ENCODE measurements at regions not wholly inside any gene's neighbourhood (a gene's known extent, or its start where the extent isn't known, plus 50 kb on each side); places are given as distances from the start of the nearest gene placed in this dataset.
A peak's percentile ranks its signal among the peaks of the same experiment; 100 is the strongest.

DNA sequence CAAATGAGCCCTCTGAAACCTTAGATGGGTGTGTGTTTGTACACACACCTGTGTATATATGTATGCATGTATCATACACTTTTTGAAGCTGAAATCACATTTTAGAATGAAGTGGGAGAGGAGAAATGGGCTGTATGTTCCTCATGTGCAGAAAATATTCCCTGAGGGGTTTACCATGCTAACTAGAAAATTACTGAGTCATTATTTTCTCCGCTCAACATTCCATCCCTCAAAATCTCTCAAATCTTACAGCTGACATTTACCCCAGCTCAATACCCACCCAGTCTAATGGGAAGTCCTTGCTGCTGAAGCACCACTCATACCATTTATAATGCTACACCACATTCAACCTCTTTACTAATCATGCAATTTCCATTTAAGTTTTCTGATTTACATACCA lies 138.6 kb downstream of the P2RY1 start:
- H3K4me3 ChIP-seq (ENCODE audit: insufficient read depth in 1 of 2, low read depth in 1 of 2, low read length in 2 of 2): no peak overlapping the region
- H4K8ac ChIP-seq (ENCODE audit: low read length): no peak overlapping the region
- H3K23ac ChIP-seq (ENCODE audit: low read length in 2 of 2): no peak overlapping the region
- no peak overlapping the region for H2BK120ac ChIP-seq (ENCODE audit: low read depth, low read length)
- no peak overlapping the region for H2BK15ac ChIP-seq (ENCODE audit: low read depth, poor library complexity, severe bottlenecking)
- no peak overlapping the region for H2AFZ ChIP-seq (ENCODE audit: low read depth, low read length)
- DNase-seq: no peak
- no peaks in the 10 kb centered on the region for H3K36me3 ChIP-seq (ENCODE audit: control insufficient read depth in 1 of 2, insufficient read depth in 2 of 2, low read depth in 1 of 2, low read length in 2 of 2)
- no peak overlapping the region for H2AK5ac ChIP-seq (ENCODE audit: low read length, severe bottlenecking)
- H3K9me3 ChIP-seq (ENCODE audit: control insufficient read depth, low read length): no peaks in the 10 kb centered on the region
- H3K79me1 ChIP-seq (replicated peaks; ENCODE audit: low read length, poor library complexity, severe bottlenecking): no peaks in the 10 kb centered on the region
- no peak overlapping the region for H2BK12ac ChIP-seq (ENCODE audit: low read length in 2 of 2)
- H3K4ac ChIP-seq (ENCODE audit: low read depth in 1 of 2, low read length in 2 of 2): no peak overlapping the region
- H3K27ac ChIP-seq (ENCODE audit: low read length, poor library complexity, severe bottlenecking): no peak overlapping the region
- no peak overlapping the region for H4K91ac ChIP-seq (ENCODE audit: low read length)
- H3K27me3 ChIP-seq (ENCODE audit: control insufficient read depth in 1 of 2, insufficient read depth in 1 of 2, low read length in 2 of 2): no peaks in the 10 kb centered on the region
- no peak overlapping the region for H3K18ac ChIP-seq (ENCODE audit: low read depth in 1 of 2, low read length in 2 of 2)
- H2BK5ac ChIP-seq (ENCODE audit: low read depth, low read length, poor library complexity, severe bottlenecking): no peak overlapping the region
- H3K4me1 ChIP-seq (ENCODE audit: control insufficient read depth, insufficient read depth, low read depth, low read length): no peaks in the 10 kb centered on the region
- no peak overlapping the region for H3K9ac ChIP-seq (ENCODE audit: low read length)
- 90% methylated on average over 1 of the region's 1 CpG for WGBS
- no peak overlapping the region for H3K4me2 ChIP-seq (ENCODE audit: low read length, poor library complexity, severe bottlenecking)
- H3K14ac ChIP-seq (ENCODE audit: low read length in 2 of 2): no peak overlapping the region

- H2BK15ac ChIP-seq (ENCODE audit: low read depth, poor library complexity, severe bottlenecking): no peak overlapping the region
- no peak overlapping the region for H3K9ac ChIP-seq (ENCODE audit: low read length)
- no peaks in the 10 kb centered on the region for H3K4me1 ChIP-seq (ENCODE audit: control insufficient read depth, insufficient read depth, low read depth, low read length)
- H4K91ac ChIP-seq (ENCODE audit: low read length): no peak overlapping the region
- no peaks in the 10 kb centered on the region for H3K27me3 ChIP-seq (ENCODE audit: control insufficient read depth in 1 of 2, insufficient read depth in 1 of 2, low read length in 2 of 2)
- no peak overlapping the region for H2BK120ac ChIP-seq (ENCODE audit: low read depth, low read length)
- H3K79me1 ChIP-seq (replicated peaks; ENCODE audit: low read length, poor library complexity, severe bottlenecking): no peaks in the 10 kb centered on the region
- H3K4me2 ChIP-seq (ENCODE audit: low read length, poor library complexity, severe bottlenecking): no peak overlapping the region
- H2BK5ac ChIP-seq (ENCODE audit: low read depth, low read length, poor library complexity, severe bottlenecking): no peak overlapping the region
- no peak overlapping the region for H2AFZ ChIP-seq (ENCODE audit: low read depth, low read length)
- no peak overlapping the region for H3K23ac ChIP-seq (ENCODE audit: low read length in 2 of 2)
- H3K27ac ChIP-seq (ENCODE audit: low read length, poor library complexity, severe bottlenecking): no peak overlapping the region
- no peak overlapping the region for H2AK5ac ChIP-seq (ENCODE audit: low read length, severe bottlenecking)
- H2BK12ac ChIP-seq (ENCODE audit: low read length in 2 of 2): no peak overlapping the region
- H3K4me3 ChIP-seq (ENCODE audit: insufficient read depth in 1 of 2, low read depth in 1 of 2, low read length in 2 of 2): no peak overlapping the region
- H3K9me3 ChIP-seq (ENCODE audit: control insufficient read depth, low read length): no peaks in the 10 kb centered on the region
- no peak overlapping the region for H3K14ac ChIP-seq (ENCODE audit: low read length in 2 of 2)
- H3K36me3 ChIP-seq (ENCODE audit: control insufficient read depth in 1 of 2, insufficient read depth in 2 of 2, low read depth in 1 of 2, low read length in 2 of 2): no peaks in the 10 kb centered on the region
- 88% methylated on average over 2 of the region's 2 CpGs for WGBS
- no peak overlapping the region for H4K8ac ChIP-seq (ENCODE audit: low read length)
- H3K4ac ChIP-seq (ENCODE audit: low read depth in 1 of 2, low read length in 2 of 2): no peak overlapping the region
- H3K18ac ChIP-seq (ENCODE audit: low read depth in 1 of 2, low read length in 2 of 2): no peak overlapping the region
- DNase-seq: no peak
Observed at GRCh38 chr3:152976239-152976638, 141.3 kb downstream of the P2RY1 start.

- H4K8ac ChIP-seq (ENCODE audit: low read length): no peak overlapping the region
- peak overlapping the region in 1 of 2 experiments; percentile 24 for H3K18ac ChIP-seq (ENCODE audit: low read depth in 1 of 2, low read length in 2 of 2)
- no peak for DNase-seq
- no peak overlapping the region for H3K14ac ChIP-seq (ENCODE audit: low read length in 2 of 2)
- H2BK5ac ChIP-seq (ENCODE audit: low read depth, low read length, poor library complexity, severe bottlenecking): no peak overlapping the region
- H3K4me2 ChIP-seq (ENCODE audit: low read length, poor library complexity, severe bottlenecking): no peak overlapping the region
- H3K9ac ChIP-seq (ENCODE audit: low read length): no peak overlapping the region
- no peak overlapping the region for H2AFZ ChIP-seq (ENCODE audit: low read depth, low read length)
- no peak overlapping the region for H4K91ac ChIP-seq (ENCODE audit: low read length)
- H2BK120ac ChIP-seq (ENCODE audit: low read depth, low read length): no peak overlapping the region
- no peak overlapping the region for H3K23ac ChIP-seq (ENCODE audit: low read length in 2 of 2)
- WGBS: 94% methylated on average over 1 of the region's 3 CpGs
- no peak overlapping the region for H2BK15ac ChIP-seq (ENCODE audit: low read depth, poor library complexity, severe bottlenecking)
- H3K36me3 ChIP-seq (ENCODE audit: control insufficient read depth in 1 of 2, insufficient read depth in 2 of 2, low read depth in 1 of 2, low read length in 2 of 2): no peaks in the 10 kb centered on the region
- no peaks in the 10 kb centered on the region for H3K9me3 ChIP-seq (ENCODE audit: control insufficient read depth, low read length)
- H3K27ac ChIP-seq (ENCODE audit: low read length, poor library complexity, severe bottlenecking): no peak overlapping the region
- no peak overlapping the region for H3K4ac ChIP-seq (ENCODE audit: low read depth in 1 of 2, low read length in 2 of 2)
- H2BK12ac ChIP-seq (ENCODE audit: low read length in 2 of 2): no peak overlapping the region
- no peaks in the 10 kb centered on the region for H3K27me3 ChIP-seq (ENCODE audit: control insufficient read depth in 1 of 2, insufficient read depth in 1 of 2, low read length in 2 of 2)
- H2AK5ac ChIP-seq (ENCODE audit: low read length, severe bottlenecking): no peak overlapping the region
- no peaks in the 10 kb centered on the region for H3K4me1 ChIP-seq (ENCODE audit: control insufficient read depth, insufficient read depth, low read depth, low read length)
- no peak overlapping the region for H3K4me3 ChIP-seq (ENCODE audit: insufficient read depth in 1 of 2, low read depth in 1 of 2, low read length in 2 of 2)
- H3K79me1 ChIP-seq (replicated peaks; ENCODE audit: low read length, poor library complexity, severe bottlenecking): no peaks in the 10 kb centered on the region
Observed at GRCh38 chr3:152977366-152977765, 142.4 kb downstream of the P2RY1 start.

- no peak overlapping the region for H3K23ac ChIP-seq (ENCODE audit: low read length in 2 of 2)
Observed at GRCh38 chr3:152978152-152978551, 143.2 kb downstream of the P2RY1 start.

More at GRCh38 chr3:152978152-152978551, 143.2 kb downstream of the P2RY1 start:
- DNase-seq: no peak
- Histone ChIP-seq H3K4me1 (ENCODE audit: control insufficient read depth, insufficient read depth, low read depth, low read length) (no peaks in the 10 kb centered on the region), H2BK15ac (ENCODE audit: low read depth, poor library complexity, severe bottlenecking) (no peak overlapping the region), H3K4me2 (ENCODE audit: low read length, poor library complexity, severe bottlenecking) (no peak overlapping the region), H3K9ac (ENCODE audit: low read length) (no peak overlapping the region), H3K27ac (ENCODE audit: low read length, poor library complexity, severe bottlenecking) (no peak overlapping the region), H3K18ac (ENCODE audit: low read depth in 1 of 2, low read length in 2 of 2) (no peak overlapping the region), H3K4ac (ENCODE audit: low read depth in 1 of 2, low read length in 2 of 2) (no peak overlapping the region), H4K91ac (ENCODE audit: low read length) (no peak overlapping the region), H3K27me3 (ENCODE audit: control insufficient read depth in 1 of 2, insufficient read depth in 1 of 2, low read length in 2 of 2) (no peaks in the 10 kb centered on the region), H2AFZ (ENCODE audit: low read depth, low read length) (no peak overlapping the region), H3K14ac (ENCODE audit: low read length in 2 of 2) (no peak overlapping the region), H3K36me3 (ENCODE audit: control insufficient read depth in 1 of 2, insufficient read depth in 2 of 2, low read depth in 1 of 2, low read length in 2 of 2) (no peaks in the 10 kb centered on the region), H2AK5ac (ENCODE audit: low read length, severe bottlenecking) (no peak overlapping the region), H2BK120ac (ENCODE audit: low read depth, low read length) (no peak overlapping the region), H3K9me3 (ENCODE audit: control insufficient read depth, low read length) (no peaks in the 10 kb centered on the region), H2BK5ac (ENCODE audit: low read depth, low read length, poor library complexity, severe bottlenecking) (no peak overlapping the region), H2BK12ac (ENCODE audit: low read length in 2 of 2) (no peak overlapping the region), H4K8ac (ENCODE audit: low read length) (no peak overlapping the region), H3K79me1 (replicated peaks; ENCODE audit: low read length, poor library complexity, severe bottlenecking) (no peaks in the 10 kb centered on the region), H3K4me3 (ENCODE audit: insufficient read depth in 1 of 2, low read depth in 1 of 2, low read length in 2 of 2) (no peak overlapping the region)
- 67% methylated on average over 1 of the region's 1 CpG for WGBS
